VCaP (cell line): ENCODE measurements at regions not wholly inside any gene's neighbourhood (a gene's known extent, or its start where the extent isn't known, plus 50 kb on each side); places are given as distances from the start of the nearest gene placed in this dataset.
A peak's percentile ranks its signal among the peaks of the same experiment; 100 is the strongest.

Experiments
- H3K27ac ChIP-seq: fragments of 450-650 bp; 2 replicates; pipeline ENCODE4 v1.5.1; 2017
- CTCF ChIP-seq: fragments of 450-650 bp; conservative IDR thresholded peaks from 2 replicates; pipeline ENCODE4 v1.5.1; 2017; ENCODE audit warnings: mild to moderate bottlenecking, moderate library complexity

- no peak for TF ChIP-seq CTCF
- no peak overlapping the region for H3K27ac ChIP-seq
These were observed 141.9 kb downstream of the ZIC5 start for GRCh38 chr13:99829593-99830239.

GRCh38 chr13:99829161-99829560 lies 142.4 kb downstream of the ZIC5 start:
- no peak for TF ChIP-seq CTCF
- no peak overlapping the region for H3K27ac ChIP-seq

DNA sequence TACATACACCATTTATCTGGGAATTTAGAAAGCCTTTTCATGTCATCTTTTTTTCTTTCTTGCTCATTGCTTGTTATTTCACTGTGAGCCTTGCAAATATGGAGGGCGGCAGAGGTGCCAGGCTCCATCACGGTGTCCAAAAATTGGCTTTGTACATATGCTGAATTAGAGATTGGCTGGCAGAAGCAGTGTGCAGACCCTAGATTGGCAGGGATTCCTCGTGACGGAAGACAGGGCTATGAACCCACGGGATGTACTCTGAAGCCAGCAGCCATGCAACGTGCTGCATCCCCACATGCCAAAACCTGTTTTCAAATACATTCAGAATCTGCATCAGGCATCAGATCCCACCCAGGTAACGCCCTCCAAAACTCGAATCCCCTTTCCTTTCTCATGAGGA lies 142.8 kb downstream of the ZIC5 start:
- no peak for TF ChIP-seq CTCF
- no peak overlapping the region for H3K27ac ChIP-seq

- H3K27ac ChIP-seq, result no peak overlapping the region
- TF ChIP-seq CTCF, result no peak
These were observed 143.4 kb downstream of the ZIC5 start for GRCh38 chr13:99828123-99828522.

DNA sequence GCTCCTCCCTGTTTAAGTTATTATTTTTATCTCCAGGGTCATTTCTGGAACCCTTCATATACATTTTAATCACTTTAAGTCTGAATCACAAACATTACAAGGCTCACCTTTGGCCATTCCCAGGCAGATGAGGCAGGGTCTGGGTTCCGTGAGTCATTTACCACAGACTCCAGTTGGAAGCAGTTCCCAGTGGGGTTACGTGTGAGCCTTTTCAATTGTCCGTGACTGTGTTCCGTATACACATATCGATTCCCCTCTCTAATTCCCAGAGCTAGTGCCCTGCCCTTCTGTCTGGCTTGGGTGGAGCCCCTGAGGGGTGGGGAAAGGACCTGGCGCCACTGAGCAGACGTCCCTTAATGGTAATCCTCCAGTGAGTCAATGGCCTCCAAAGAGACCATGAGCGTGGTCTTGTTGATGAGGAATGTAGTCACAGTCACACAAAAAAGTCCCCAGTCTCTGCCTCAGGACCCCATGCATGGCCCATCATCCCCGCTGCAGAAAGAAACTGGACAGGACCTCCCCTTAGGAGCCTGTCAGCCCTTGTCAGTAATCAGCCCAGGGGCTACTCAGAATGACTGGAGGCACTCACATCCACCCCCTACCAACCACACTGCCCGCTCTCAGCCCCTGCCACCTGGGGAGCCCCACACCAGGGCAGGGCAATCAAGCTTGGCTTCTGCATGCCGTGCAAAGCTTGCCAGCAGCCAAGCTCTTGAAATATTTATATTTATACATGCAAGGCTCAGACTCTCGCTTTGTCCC lies 144.4 kb downstream of the ZIC5 start:
- no peak for TF ChIP-seq CTCF
- H3K27ac ChIP-seq, result no peak overlapping the region

GRCh38 chr13:99823961-99824360 lies 147.6 kb downstream of the ZIC5 start:
- no peak overlapping the region for H3K27ac ChIP-seq
- no peak for TF ChIP-seq CTCF

DNA sequence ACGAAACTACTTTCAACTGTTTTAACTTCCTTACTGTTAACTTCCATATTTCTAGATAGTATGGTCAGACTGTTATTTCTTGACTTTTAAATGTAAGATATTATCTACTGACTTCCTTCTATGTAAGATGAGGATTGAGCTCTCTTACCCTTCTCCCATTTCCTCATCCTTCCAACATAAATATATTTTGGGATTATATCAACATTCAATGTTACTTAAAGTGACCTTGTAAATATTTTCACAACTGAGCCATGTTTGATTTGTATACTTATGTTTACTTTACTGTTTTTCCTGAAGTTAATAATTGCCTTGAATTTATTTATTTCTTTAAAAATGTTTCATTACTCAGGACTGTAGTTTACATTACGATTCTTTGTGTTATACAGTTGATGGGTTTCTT lies 148.7 kb downstream of the ZIC5 start:
- peak overlapping the region; percentile 45 for H3K27ac ChIP-seq
- TF ChIP-seq CTCF, result no peak
